NCI-H2107 treated with DMSO at 0.1 percent for 48 hours (cell line): ENCODE measurements at regions not wholly inside any gene's neighbourhood (a gene's known extent, or its start where the extent isn't known, plus 50 kb on each side); places are given as distances from the start of the nearest gene placed in this dataset.
"Not testable (repeated sequence)": the region's sequence is repeated elsewhere in the genome, so short reads cannot be mapped to it uniquely, and the experiment has no call there.

Experiments
- DNase-seq: peaks from one replicate; lab custom pipeline; 2025; ENCODE audit not compliant: unreplicated experiment; lab: John Stamatoyannopoulos, UW

DNA sequence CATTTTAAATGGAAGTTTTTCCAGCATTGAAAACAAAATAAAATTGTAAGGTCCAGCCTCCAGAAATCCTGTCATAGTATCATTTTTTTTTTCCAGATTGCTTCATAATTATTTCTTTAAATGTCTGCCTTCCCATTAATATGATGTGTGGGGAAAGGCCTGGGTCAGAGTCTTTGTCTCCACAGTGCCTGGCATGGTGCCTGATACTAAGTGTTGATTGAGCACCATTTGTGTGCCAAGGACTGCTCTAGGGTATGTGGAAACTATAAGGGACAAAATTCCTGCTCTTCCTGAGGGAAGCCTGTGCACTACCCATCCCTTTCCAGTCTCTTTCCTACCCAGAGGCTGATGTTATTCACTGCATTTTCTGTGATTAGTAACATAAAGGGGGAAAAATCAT is 53.1 kb upstream of the BEND4 start:
- DNase-seq, result no peak

GRCh38 chr4:42216664-42217063 is 64.2 kb upstream of the BEND4 start:
- no peak for DNase-seq

DNA sequence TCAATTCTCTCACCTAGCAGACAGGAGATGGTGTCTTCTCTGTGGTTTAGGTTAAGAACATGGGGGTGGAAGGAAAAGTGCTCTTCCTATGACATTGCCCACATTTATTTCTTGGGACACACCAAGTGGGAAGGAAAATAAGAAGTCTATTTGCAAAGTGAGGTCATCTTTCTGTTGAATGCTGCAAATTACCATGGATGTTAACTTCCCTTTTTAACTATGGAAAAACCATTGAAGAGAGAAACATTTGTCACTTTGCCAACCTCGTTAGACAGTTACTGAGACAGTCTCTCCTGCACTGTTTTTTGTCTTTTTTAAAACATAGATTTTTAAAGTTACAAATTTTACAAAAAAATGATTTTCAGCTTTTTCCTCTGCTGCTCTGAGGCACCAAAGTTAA is 72.8 kb upstream of the BEND4 start:
- DNase-seq, result no peak

- no peak for DNase-seq
Measured at GRCh38 chr4:42234817-42235216, 82.4 kb upstream of the BEND4 start.

- DNase-seq, result no peak
Measured at GRCh38 chr4:42235304-42236021, 83.0 kb upstream of the BEND4 start.

DNA sequence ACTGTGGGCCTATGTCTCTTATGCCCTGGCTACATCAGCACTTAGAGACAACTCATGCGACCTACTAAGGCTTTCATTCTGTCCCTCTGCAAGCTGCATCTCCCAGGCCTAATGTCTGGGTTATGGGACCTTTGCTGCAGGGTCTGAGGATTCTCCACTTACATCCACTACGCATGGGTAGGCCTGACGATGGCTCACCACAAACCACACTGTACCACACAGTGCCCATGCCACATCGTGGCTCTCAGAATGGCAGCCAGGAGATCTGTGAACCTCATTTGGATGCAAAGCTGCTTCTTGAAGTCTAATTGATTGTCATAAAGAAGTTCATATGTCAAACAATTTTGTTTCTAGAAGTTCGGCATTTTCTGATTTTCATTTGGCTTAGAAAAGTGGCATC is 84.6 kb upstream of the BEND4 start:
- DNase-seq, result no peak

DNA sequence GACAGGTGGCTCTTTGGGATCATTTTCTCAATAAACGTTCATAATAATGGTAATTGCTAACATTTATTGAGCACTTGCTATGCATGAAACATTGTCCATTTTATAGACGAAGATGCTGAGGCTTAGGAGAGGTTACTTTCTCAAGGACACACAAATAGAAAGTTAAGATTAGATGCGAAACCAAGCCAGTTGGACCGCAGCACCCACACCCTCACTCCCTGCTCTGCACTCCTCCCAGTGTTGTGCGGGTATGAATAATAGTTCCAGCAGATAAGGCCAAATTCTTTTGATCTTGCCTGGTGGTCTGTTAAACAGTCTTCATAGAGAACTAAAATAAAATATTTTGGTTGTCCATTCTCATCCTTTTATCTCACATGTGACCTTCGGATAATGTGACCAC is 85.0 kb upstream of the BEND4 start:
- DNase-seq, result no peak

DNA sequence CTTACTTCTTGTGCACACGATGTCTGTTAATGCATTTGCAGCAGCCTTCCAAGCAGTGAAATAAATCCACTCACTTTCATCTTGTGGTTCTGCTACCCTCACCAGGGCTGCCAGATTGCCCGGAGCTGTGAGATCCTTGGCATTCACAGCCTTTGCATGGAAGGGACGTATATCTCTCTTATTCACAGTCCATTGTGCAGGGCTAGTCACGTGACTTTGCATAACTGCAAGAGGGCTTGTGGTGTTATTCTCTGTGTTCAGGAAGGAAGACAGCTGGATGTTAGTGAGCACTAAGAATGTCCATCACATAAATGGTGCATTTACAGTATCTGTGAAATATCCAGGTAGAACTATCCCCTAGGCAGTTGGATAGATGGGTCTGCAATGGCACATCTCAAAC is 96.5 kb upstream of the BEND4 start:
- no peak for DNase-seq

DNA sequence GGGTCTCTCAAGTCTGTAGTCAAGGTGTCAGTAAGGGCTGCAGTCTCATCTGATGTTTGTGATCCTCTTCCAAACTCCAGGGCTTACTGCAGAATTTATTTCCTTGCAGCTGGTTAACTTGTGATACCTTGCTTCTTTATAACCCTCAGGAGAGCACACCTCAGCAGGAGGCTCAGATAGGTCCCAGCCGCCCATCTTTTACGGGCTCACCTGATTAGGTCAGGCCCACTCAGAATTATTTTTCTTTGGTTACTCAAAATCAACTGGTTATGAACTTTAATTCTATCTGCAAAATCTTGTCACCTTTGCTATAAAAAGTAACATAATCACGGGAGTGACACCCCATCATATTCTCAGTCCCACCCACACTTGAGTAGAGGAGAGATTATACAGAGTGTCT is 99.9 kb upstream of the BEND4 start:
- no peak for DNase-seq

GRCh38 chr4:42257645-42258044 is 105.2 kb upstream of the BEND4 start:
- DNase-seq, result not testable (repeated sequence)

GRCh38 chr4:42262701-42263490 is 110.4 kb upstream of the BEND4 start:
- no peak for DNase-seq

DNA sequence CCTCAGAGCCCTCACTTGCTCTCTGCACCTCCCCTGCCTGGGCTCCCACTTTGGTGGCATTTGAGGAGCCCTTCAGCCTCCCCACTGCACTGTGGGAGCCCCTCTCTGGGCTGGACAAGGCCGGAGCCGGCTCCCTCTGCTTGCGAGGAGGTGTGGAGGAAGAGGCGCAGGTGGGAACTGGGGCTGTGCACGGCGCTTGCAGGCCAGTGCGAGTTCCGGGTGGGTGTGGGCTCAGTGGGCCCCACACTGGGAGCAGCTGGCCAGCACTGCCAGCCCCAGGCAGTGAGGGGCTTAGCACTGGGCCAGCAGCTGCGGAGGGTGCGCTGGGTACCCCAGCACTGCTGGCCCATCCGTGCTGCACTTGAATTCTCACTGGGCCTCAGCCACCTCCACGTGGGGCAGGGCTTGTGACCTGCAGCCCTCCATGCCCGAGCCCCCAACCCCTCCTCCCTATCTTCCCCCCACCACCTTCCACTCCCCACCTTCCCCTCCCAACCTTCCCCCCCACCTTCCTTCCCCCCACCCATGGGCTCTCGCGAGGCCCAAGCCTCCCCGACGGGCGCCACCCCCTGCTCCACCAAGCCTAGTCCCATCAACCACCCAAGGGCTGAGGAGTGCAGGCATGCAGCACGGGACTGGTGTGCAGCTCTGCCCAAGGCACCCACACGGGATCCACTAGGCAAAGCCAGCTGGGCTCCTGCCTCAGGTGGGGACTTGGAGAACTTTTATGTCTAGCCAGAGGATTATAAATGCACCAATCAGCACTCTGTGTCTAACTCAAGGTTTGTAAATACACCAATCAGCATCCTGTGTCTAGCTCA is 113.5 kb upstream of the BEND4 start:
- DNase-seq, result no peak

DNA sequence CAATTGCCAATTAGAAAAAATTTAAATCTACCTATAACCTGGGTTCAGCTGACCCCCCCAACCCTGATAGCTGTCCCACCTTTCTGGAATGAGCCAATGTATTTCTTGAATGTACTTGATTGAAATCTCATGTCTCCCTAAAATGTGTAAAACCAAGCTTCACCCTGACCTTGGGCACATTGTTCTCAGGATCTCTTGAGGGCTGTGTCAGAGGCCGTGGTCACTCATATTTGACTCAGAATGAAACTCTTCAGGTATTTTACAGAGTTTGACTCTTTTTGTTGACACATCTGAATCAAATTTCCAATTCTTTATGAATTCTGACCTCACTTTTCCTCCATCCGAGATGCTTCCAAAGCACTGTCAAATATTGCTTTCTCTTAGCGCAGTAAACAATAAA is 115.3 kb upstream of the BEND4 start:
- no peak for DNase-seq

- DNase-seq, result no peak
Measured at GRCh38 chr4:42268824-42269223, 116.4 kb upstream of the BEND4 start.

GRCh38 chr4:42271096-42271495 is 118.6 kb upstream of the BEND4 start:
- no peak for DNase-seq

DNA sequence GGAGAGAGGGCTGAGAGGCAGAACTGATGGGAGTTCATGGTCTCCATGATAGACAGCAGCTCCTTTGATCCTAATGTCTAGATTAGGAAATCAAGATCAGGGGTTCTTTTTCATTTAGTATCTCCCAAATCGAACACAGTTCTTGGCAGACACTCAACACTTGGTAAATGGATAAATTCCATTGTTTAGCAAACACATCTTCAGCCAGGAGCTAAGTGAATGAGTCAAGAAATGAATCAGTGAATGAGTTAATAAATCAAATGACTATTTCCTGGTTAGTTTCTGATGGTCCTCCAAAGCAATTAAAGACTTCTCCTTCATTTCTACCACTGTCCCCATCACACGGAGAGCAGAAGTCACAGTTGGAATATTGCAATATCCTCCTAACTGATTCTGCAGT is 120.0 kb upstream of the SHISA3 start:
- DNase-seq, result no peak

DNA sequence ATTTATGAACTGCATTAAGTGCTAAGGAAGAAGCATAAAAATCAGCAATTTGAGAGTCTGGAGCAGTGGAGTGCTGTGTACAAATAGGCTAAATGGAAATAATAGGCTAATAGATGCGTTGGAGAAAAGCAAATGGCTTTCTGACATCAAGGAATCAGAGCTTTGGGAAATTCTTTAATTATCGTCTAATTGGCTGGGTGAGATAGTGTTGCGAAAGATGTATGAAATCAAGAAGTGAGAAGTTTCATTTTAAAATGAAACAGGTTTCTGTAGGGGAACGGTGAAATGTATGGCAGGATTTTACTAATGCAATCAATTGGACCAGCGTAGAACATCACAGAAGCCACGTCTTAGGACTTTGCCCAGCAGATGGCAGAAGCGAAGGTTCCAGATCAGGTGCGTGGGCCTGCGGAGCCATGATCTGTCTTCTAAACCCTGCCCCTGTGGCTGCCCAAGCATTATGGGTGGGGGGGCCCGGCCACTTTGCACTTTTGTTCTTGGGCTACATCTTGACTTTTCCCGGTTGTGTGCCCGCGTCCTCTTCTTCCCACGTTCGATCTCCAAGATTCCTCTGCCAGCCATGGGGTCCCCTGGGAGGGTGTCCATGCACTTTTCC is 118.5 kb upstream of the SHISA3 start:
- no peak for DNase-seq

DNA sequence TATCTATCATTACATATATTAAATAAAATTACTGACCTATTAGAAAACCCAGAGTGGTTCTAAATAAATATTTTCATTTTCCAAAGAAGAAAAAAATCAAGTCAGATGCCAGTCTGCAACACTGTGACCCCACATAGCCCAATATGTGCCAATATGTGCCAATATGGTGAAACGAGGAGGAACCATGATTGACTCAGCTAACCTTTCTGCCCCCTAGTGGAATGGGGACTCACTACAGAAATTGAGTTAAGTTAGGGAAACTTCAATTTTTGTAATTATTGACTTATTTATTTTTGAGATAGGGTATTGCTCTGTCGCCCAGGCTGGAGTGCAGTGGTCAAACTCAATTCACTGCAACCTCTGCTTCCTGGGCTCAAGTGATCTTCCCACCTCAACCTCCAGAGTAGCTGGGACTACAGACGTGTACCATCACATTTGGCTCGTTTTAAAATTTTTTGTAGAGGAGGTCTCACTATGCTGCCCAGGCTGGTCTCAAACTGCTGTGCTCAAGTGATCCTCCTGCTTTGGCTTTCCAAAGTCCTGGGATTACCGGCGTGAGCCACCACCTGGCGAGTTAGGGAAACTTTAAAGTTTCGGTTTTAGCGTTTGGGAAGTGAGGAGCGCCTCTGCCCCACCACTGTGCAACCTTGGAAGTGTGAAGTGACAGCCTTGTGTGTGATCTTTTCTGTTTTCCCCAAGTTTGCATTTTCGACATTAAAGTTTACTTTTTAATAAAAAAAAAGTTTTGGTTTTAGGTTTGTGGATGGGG is 116.8 kb upstream of the SHISA3 start:
- DNase-seq, result no peak

DNA sequence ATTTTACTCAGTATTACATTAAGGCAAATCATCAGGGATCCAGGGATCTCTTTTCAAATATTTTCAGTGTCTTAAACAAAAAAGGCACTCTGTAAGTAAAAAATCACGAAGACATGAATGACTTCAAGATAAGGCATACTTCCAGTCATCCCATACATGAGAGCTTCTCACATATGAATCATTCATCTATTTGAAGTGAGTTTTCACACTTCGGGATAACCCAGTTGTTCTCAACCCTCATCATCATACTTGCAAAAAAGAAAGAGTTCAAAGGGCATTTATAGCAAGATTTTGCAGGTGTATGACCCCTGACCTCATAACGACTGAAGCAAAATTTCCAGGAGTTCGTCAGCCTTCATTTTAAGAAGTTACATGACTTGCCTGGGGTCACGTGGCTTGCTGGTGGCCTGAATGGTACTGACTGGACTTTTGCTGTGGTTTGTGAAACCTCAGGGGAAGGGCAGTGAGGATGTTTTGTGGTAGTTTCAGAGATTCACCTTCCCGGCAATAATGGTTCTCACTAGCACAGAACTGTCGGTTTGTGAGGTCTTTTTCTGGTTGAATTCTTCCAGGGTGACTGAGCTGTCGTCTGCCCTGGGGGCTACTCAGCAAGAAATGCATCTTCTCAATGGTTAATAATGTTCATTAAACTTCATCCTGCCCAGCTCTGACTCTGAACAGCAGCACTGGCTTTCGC is 115.8 kb upstream of the SHISA3 start:
- no peak for DNase-seq
